H9 (cell line): ENCODE measurements at regions not wholly inside any gene's neighbourhood (a gene's known extent, or its start where the extent isn't known, plus 50 kb on each side); places are given as distances from the start of the nearest gene placed in this dataset.

ENCODE experiments used
- DNase-seq: peaks from one replicate; pipeline ENCODE4 v3.0.0-alpha.2; 2017
- H2AFZ ChIP-seq: one replicate; pipeline ENCODE4 v1.6.1; 2013; ENCODE audit warnings: mild to moderate bottlenecking, low read length, control low read depth, moderate library complexity
- H2AK5ac ChIP-seq: 2 replicates; pipeline ENCODE4 v1.6.1; 2013; ENCODE audit warnings: low read length, control low read depth, mixed read lengths; ENCODE audit not compliant: insufficient read length
- H2BK120ac ChIP-seq: one replicate; pipeline ENCODE4 v1.6.1; 2013; ENCODE audit warnings: low read depth, mild to moderate bottlenecking, low read length, control low read depth, inconsistent platforms; ENCODE audit not compliant: poor library complexity, severe bottlenecking
- H2BK12ac ChIP-seq: 2 replicates; pipeline ENCODE4 v1.6.1; 2013; ENCODE audit warnings: low read length, control low read depth, mixed read lengths, low read depth; ENCODE audit not compliant: insufficient read length
- H2BK15ac ChIP-seq: 2 replicates; pipeline ENCODE4 v1.6.1; 2013; ENCODE audit warnings: low read depth, low read length, control low read depth
- H2BK20ac ChIP-seq: one replicate; pipeline ENCODE4 v1.6.1; 2013; ENCODE audit warnings: low read depth, mild to moderate bottlenecking, low read length, control low read depth, inconsistent platforms; ENCODE audit not compliant: poor library complexity, severe bottlenecking
- H2BK5ac ChIP-seq: 2 replicates; pipeline ENCODE4 v1.6.1; 2013; ENCODE audit warnings: low read length, control low read depth, mixed read lengths; ENCODE audit not compliant: insufficient read length
- H3K14ac ChIP-seq: 2 replicates; pipeline ENCODE4 v1.6.1; 2013; ENCODE audit warnings: low read length, control low read depth; ENCODE audit not compliant: insufficient read depth
- H3K18ac ChIP-seq: 2 replicates; pipeline ENCODE4 v1.6.1; 2013; ENCODE audit warnings: low read depth, mild to moderate bottlenecking, mixed read lengths, low read length, control low read depth; ENCODE audit not compliant: insufficient read length
- H3K23ac ChIP-seq: 2 replicates; pipeline ENCODE4 v1.6.1; 2013; ENCODE audit warnings: low read length, control low read depth, mixed read lengths, low read depth; ENCODE audit not compliant: insufficient read length
- H3K23me2 ChIP-seq: 2 replicates; pipeline ENCODE4 v1.6.1; 2013; ENCODE audit warnings: low read depth, mild to moderate bottlenecking, mixed read lengths, low read length, control low read depth; ENCODE audit not compliant: insufficient read length, poor library complexity, severe bottlenecking
- H3K27ac ChIP-seq: 2 replicates; pipeline ENCODE4 v1.5.1; 2013; ENCODE audit warnings: low read length, control low read depth, mixed read lengths, low read depth; ENCODE audit not compliant: insufficient read length
- H3K27me3 ChIP-seq: 2 replicates; pipeline ENCODE4 v1.6.1; 2013; ENCODE audit warnings: low read length, control low read depth, inconsistent platforms; ENCODE audit not compliant: insufficient read depth
- H3K4ac ChIP-seq: 2 replicates; pipeline ENCODE4 v1.6.1; 2013; ENCODE audit warnings: low read depth, mild to moderate bottlenecking, control low read depth, inconsistent platforms, low read length, moderate library complexity
- H3K4me1 ChIP-seq: 2 replicates; pipeline ENCODE4 v1.6.1; 2013; ENCODE audit warnings: low read length, control low read depth, inconsistent platforms; ENCODE audit not compliant: insufficient read depth
- H3K4me2 ChIP-seq: 2 replicates; pipeline ENCODE4 v1.6.1; 2013; ENCODE audit warnings: low read length, control low read depth, mixed read lengths; ENCODE audit not compliant: insufficient read length, insufficient read depth
- H3K56ac ChIP-seq: 2 replicates; pipeline ENCODE4 v1.6.1; 2013; ENCODE audit warnings: low read depth, mild to moderate bottlenecking, mixed read lengths, low read length, control low read depth; ENCODE audit not compliant: insufficient read length
- H3K79me1 ChIP-seq: 2 replicates; pipeline ENCODE4 v1.6.1; 2013; ENCODE audit warnings: low read depth, mild to moderate bottlenecking, moderate library complexity, low read length, control low read depth, inconsistent platforms; ENCODE audit not compliant: insufficient read depth, poor library complexity, severe bottlenecking
- H3K79me2 ChIP-seq: 2 replicates; pipeline ENCODE4 v1.6.1; 2013; ENCODE audit warnings: low read length, control low read depth, inconsistent platforms; ENCODE audit not compliant: insufficient read depth
- H3K9ac ChIP-seq: 2 replicates; pipeline ENCODE4 v1.6.1; 2013; ENCODE audit warnings: low read length, control low read depth, mixed read lengths; ENCODE audit not compliant: insufficient read length; ENCODE audit errors: extremely low read depth
- H3K9me3 ChIP-seq: one replicate; pipeline ENCODE4 v1.6.1; 2013; ENCODE audit warnings: low read depth, low read length, inconsistent platforms; ENCODE audit not compliant: control insufficient read depth
- H3T11ph ChIP-seq: one replicate; pipeline ENCODE4 v1.6.1; 2013; ENCODE audit warnings: mild to moderate bottlenecking, low read length, control low read depth, inconsistent platforms
- H4K20me1 ChIP-seq: one replicate; pipeline ENCODE4 v1.6.1; 2013; ENCODE audit not compliant: control insufficient read depth, insufficient read length, insufficient read depth
- H4K5ac ChIP-seq: 2 replicates; pipeline ENCODE4 v1.6.1; 2013; ENCODE audit warnings: low read depth, mild to moderate bottlenecking, mixed read lengths, low read length, control low read depth; ENCODE audit not compliant: insufficient read length
- H4K8ac ChIP-seq: replicated peaks from 2 replicates; pipeline ENCODE4 v1.6.1; 2013; ENCODE audit warnings: low read length, control low read depth, mixed read lengths, low read depth; ENCODE audit not compliant: insufficient read length
- H4K91ac ChIP-seq: 2 replicates; pipeline ENCODE4 v1.6.1; 2013; ENCODE audit warnings: low read depth, mild to moderate bottlenecking, moderate library complexity, mixed read lengths, low read length, control low read depth; ENCODE audit not compliant: insufficient read length
- H3K27ac Mint-ChIP-seq, 3 experiments: 2 replicates in 2 of 3; 3 replicates in 1 of 3; pipeline ENCODE4 v1.8.0; 2020 to 2021; ENCODE audit warnings: mixed read lengths in 3 of 3, mild to moderate bottlenecking in 1 of 3, moderate library complexity in 1 of 3
- H3K27me3 Mint-ChIP-seq: 2 replicates; pipeline ENCODE4 v1.8.0; 2021; ENCODE audit warnings: low read depth, mild to moderate bottlenecking, moderate library complexity, mixed read lengths
- H3K36me3 Mint-ChIP-seq, 3 experiments: 2 replicates in 2 of 3; 3 replicates in 1 of 3; pipeline ENCODE4 v1.8.0; 2020 to 2021; ENCODE audit warnings: low read depth in 3 of 3, mixed read lengths in 3 of 3; ENCODE audit not compliant: insufficient read depth in 1 of 3
- H3K4me1 Mint-ChIP-seq, 2 experiments: 2 replicates each; pipeline ENCODE4 v1.8.0; 2020; ENCODE audit warnings: mixed read lengths in 2 of 2
- H3K4me3 Mint-ChIP-seq, 2 experiments: 2 replicates in 1 of 2; 3 replicates in 1 of 2; pipeline ENCODE4 v1.8.0; 2020 to 2021; ENCODE audit warnings: mild to moderate bottlenecking in 2 of 2, mixed read lengths in 2 of 2, moderate library complexity in 1 of 2
- H3K9me3 Mint-ChIP-seq, 2 experiments: 2 replicates in 1 of 2; 3 replicates in 1 of 2; pipeline ENCODE4 v1.8.0; 2020; ENCODE audit warnings: mild to moderate bottlenecking in 2 of 2, mixed read lengths in 2 of 2, moderate library complexity in 1 of 2
- CTCF ChIP-seq: fragments of 200-600 bp; sonication (generic); conservative IDR thresholded peaks from 3 replicates; pipeline ENCODE4 v1.8.0; 2021; ENCODE audit warnings: antibody characterized with exemption, mild to moderate bottlenecking
- WGBS: extraction: QIAGEN DNeasy Blood & Tissue Kit; methylation state at CpG from one replicate; pipeline ENCODE4 v1.1.7; 2013; ENCODE audit warnings: missing lambda C conversion rate, low lambda C conversion rate, mixed read lengths; ENCODE audit not compliant: insufficient read length; ENCODE audit errors: extremely low coverage; 5-methylcytosine and 5-hydroxymethylcytosine counted together

GRCh38 chr21:26674323-26674722 is 101.2 kb upstream of the CYYR1 start:
- Histone ChIP-seq H3K18ac (no peak overlapping the region), H3K23ac (no peak overlapping the region), H3K4ac (no peak overlapping the region), H3K4me1 (no peaks in the 10 kb centered on the region), H4K5ac (no peak overlapping the region), H3T11ph (no peak overlapping the region), H3K4me2 (no peak overlapping the region), H2BK12ac (no peak overlapping the region), H3K27me3 (no peaks in the 10 kb centered on the region), H3K9me3 (no peaks in the 10 kb centered on the region), H3K79me2 (no peaks in the 10 kb centered on the region), H4K8ac (no peak overlapping the region), H3K27ac (no peak overlapping the region), H2BK120ac (no peak overlapping the region), H2BK15ac (no peak overlapping the region), H4K91ac (no peak overlapping the region), H3K23me2 (no peaks in the 10 kb centered on the region), H3K56ac (no peak overlapping the region), H2BK20ac (no peak overlapping the region), H3K9ac (no peak overlapping the region), H2AFZ (no peak overlapping the region), H3K79me1 (no peaks in the 10 kb centered on the region), H3K14ac (no peak overlapping the region), H2AK5ac (no peak overlapping the region), H2BK5ac (no peak overlapping the region), H4K20me1 (no peaks in the 10 kb centered on the region)
- no peak for TF ChIP-seq CTCF
- no peak overlapping the region for H3K4me3 Mint-ChIP-seq
- no peaks in the 10 kb centered on the region for H3K4me1 Mint-ChIP-seq
- peaks cover 1% of the 10 kb centered on the region; the same call in 1 of the 2 replicates for H3K27me3 Mint-ChIP-seq
- no CpG with 5 or more reads among the region's 5 CpGs for WGBS
- H3K27ac Mint-ChIP-seq, result no peak overlapping the region; a peak in 1 of 7 replicates
- peak; percentile 27 for DNase-seq
- H3K36me3 Mint-ChIP-seq, result peaks cover 0 to 4% (median 0%) of the 10 kb centered on the region in 3 experiments; a peak in 3 of 7 replicates
- H3K9me3 Mint-ChIP-seq, result peaks cover 0 to 7% of the 10 kb centered on the region in 2 experiments; a peak in 3 of 5 replicates
